Keratinocyte (primary cell): ENCODE measurements at regions not wholly inside any gene's neighbourhood (a gene's known extent, or its start where the extent isn't known, plus 50 kb on each side); places are given as distances from the start of the nearest gene placed in this dataset.

ENCODE experiments used
- DNase-seq: peaks from one replicate; pipeline ENCODE4 v3.0.0-alpha.2; 2011; ENCODE audit warnings: low read depth, missing footprints, low spot score
- FAIRE-seq: peaks from 2 replicates; lab custom pipeline; 2011; peaks lifted over from hg19 to GRCh38; lab: Jason Lieb, UNC
- H2AFZ ChIP-seq: 2 replicates; pipeline ENCODE4 v1.6.0; 2012; ENCODE audit warnings: low read length, control low read depth, inconsistent platforms; ENCODE audit not compliant: control insufficient read depth
- H3K27ac ChIP-seq: 2 replicates; pipeline ENCODE4 v1.5.1; 2011; ENCODE audit warnings: low read length; ENCODE audit not compliant: control insufficient read depth, insufficient read depth
- H3K27me3 ChIP-seq: 3 replicates; pipeline ENCODE4 v1.6.0; 2011; ENCODE audit warnings: low read length; ENCODE audit not compliant: control insufficient read depth, insufficient read depth; ENCODE audit errors: extremely low read depth
- H3K36me3 ChIP-seq, 2 experiments: 2 replicates in 1 of 2; 3 replicates in 1 of 2; pipeline ENCODE4 v1.5.1; 2011; ENCODE audit warnings: low read length in 2 of 2, mild to moderate bottlenecking in 1 of 2; ENCODE audit not compliant: control insufficient read depth in 2 of 2, insufficient read depth in 2 of 2; ENCODE audit errors: extremely low read depth in 1 of 2
- H3K4me1 ChIP-seq: 3 replicates; pipeline ENCODE4 v1.5.1; 2011; ENCODE audit warnings: low read length; ENCODE audit not compliant: control insufficient read depth, insufficient read depth; ENCODE audit errors: extremely low read depth
- H3K4me2 ChIP-seq: 3 replicates; pipeline ENCODE4 v1.6.0; 2011; ENCODE audit warnings: low read depth, low read length; ENCODE audit not compliant: control insufficient read depth, insufficient read depth; ENCODE audit errors: extremely low read depth
- H3K4me3 ChIP-seq, 3 experiments: fragments of 200-600 bp in 1 of 3; sonication (generic) in 1 of 3; 2 replicates in 2 of 3; 3 replicates in 1 of 3; pipeline ENCODE4 v1.5.1; 2011 to 2016; ENCODE audit warnings: low read length in 3 of 3, mild to moderate bottlenecking in 3 of 3, control low read depth in 2 of 3, inconsistent platforms in 1 of 3, low read depth in 1 of 3, mixed read lengths in 1 of 3, mixed run types in 1 of 3, moderate library complexity in 1 of 3; ENCODE audit not compliant: control insufficient read depth in 2 of 3, insufficient read depth in 2 of 3; ENCODE audit errors: extremely low read depth in 1 of 3
- H3K79me2 ChIP-seq: 2 replicates; pipeline ENCODE4 v1.6.0; 2012; ENCODE audit warnings: low read length; ENCODE audit not compliant: control insufficient read depth, insufficient read depth
- H3K9ac ChIP-seq: 3 replicates; pipeline ENCODE4 v1.6.0; 2011; ENCODE audit warnings: low read length; ENCODE audit not compliant: control insufficient read depth, insufficient read depth; ENCODE audit errors: extremely low read depth
- H3K9me1 ChIP-seq: 3 replicates; pipeline ENCODE4 v1.6.0; 2011; ENCODE audit warnings: low read length; ENCODE audit not compliant: control insufficient read depth, insufficient read depth; ENCODE audit errors: extremely low read depth
- H3K9me3 ChIP-seq: 2 replicates; pipeline ENCODE4 v1.5.1; 2012; ENCODE audit warnings: low read depth, low read length; ENCODE audit not compliant: control insufficient read depth
- H4K20me1 ChIP-seq: 3 replicates; pipeline ENCODE4 v1.6.0; 2011; ENCODE audit warnings: low read length; ENCODE audit not compliant: control insufficient read depth, insufficient read depth; ENCODE audit errors: extremely low read depth
- EZH2 ChIP-seq: IDR thresholded peaks from one replicate; pipeline ENCODE4 v1.6.1; 2012; ENCODE audit warnings: inconsistent platforms, mild to moderate bottlenecking, low read length, moderate library complexity
- dilution Hi-C: fragments of 300-500 bp; cut with MboI; formaldehyde crosslinking; loops from one replicate; pipeline ENCODE4 v1.7.0; 2020; ENCODE audit warnings: low sequenced_read_pairs; ENCODE audit not compliant: extremely low pct_ligation_motif_present
- TF ChIP-seq, protein P1 (sequence below), 3 experiments: IDR thresholded peaks in 1 of 3; conservative IDR thresholded peaks in 1 of 3; optimal IDR thresholded peaks in 1 of 3; 2 replicates in 2 of 3; 3 replicates in 1 of 3; pipeline versions ENCODE3 to v1.5.1; 2011; ENCODE audit warnings: low read length in 3 of 3, mild to moderate bottlenecking in 3 of 3, moderate library complexity in 2 of 3, control low read depth in 1 of 3, inconsistent platforms in 1 of 3; ENCODE audit not compliant: insufficient read depth in 2 of 3; ENCODE audit errors: extremely low read depth in 1 of 3

DNA sequence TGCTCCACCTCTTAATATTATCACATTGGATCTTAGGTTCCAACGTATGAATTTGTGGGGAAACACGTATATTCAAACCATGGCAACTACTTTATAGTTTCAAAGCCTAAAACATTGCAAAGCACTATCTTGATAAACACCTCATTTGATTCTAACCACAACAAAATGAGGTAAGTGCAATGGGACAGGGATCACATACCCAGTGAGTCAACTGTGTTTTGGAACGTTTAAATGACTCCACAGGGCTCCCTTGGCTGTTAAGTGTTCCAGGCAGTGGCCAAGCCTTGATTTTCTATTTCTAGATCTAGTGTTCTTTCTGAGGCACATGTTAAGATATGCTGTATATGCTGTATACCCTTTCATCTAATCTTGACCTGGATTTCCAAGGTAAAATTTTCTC is 54.5 kb upstream of the C1QTNF7 start:
- Histone ChIP-seq H3K36me3 (no peaks in the 10 kb centered on the region), H3K79me2 (no peaks in the 10 kb centered on the region), H3K27me3 (peaks cover 4% of the 10 kb centered on the region), H3K9ac (no peak overlapping the region), H3K9me3 (no peaks in the 10 kb centered on the region), H3K4me3 (no peak overlapping the region), H3K9me1 (no peaks in the 10 kb centered on the region), H3K4me1 (peaks cover 20% of the 10 kb centered on the region), H2AFZ (no peak overlapping the region), H4K20me1 (no peaks in the 10 kb centered on the region), H3K27ac (no peak overlapping the region), H3K4me2 (no peak overlapping the region)
- DNase-seq (no peak), FAIRE-seq (no peak)
- dilution Hi-C loops = no loop called here
- TF ChIP-seq, protein P1, sequence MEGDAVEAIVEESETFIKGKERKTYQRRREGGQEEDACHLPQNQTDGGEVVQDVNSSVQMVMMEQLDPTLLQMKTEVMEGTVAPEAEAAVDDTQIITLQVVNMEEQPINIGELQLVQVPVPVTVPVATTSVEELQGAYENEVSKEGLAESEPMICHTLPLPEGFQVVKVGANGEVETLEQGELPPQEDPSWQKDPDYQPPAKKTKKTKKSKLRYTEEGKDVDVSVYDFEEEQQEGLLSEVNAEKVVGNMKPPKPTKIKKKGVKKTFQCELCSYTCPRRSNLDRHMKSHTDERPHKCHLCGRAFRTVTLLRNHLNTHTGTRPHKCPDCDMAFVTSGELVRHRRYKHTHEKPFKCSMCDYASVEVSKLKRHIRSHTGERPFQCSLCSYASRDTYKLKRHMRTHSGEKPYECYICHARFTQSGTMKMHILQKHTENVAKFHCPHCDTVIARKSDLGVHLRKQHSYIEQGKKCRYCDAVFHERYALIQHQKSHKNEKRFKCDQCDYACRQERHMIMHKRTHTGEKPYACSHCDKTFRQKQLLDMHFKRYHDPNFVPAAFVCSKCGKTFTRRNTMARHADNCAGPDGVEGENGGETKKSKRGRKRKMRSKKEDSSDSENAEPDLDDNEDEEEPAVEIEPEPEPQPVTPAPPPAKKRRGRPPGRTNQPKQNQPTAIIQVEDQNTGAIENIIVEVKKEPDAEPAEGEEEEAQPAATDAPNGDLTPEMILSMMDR (optimal IDR thresholded peaks at IDR 0.05 in 1 of 3, IDR thresholded peaks at IDR 0.05 in 1 of 3, conservative IDR thresholded peaks at IDR 0.05 in 1 of 3; ENCODE audit: extremely low read depth in 1 of 3, insufficient read depth in 2 of 3, low read length in 3 of 3) = no peak
- TF ChIP-seq EZH2 = no peak

DNA sequence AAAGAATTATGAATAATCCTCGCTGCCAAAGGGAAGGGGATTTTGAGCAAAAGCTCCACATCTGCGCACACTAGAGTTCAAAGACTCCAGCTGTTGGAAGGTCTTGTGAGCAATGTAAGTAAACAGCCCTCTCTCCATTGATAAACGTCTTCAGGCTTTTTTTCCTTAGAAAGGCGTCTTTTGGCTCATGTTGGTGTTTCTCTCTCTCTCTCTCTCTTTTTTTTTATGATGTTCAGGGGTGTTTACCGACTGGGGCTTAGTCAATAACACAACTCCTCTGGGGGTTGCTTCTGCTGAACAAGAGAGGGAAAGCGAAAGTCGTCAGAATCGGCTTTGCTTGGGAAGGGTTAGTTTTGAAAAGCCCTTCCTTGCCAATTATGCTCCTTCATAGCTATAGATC is 53.2 kb upstream of the C1QTNF7 start:
- FAIRE-seq (no peak), DNase-seq (no peak)
- H3K36me3 ChIP-seq = no peaks in the 10 kb centered on the region
- H3K9me1 ChIP-seq = no peaks in the 10 kb centered on the region
- peaks cover 4% of the 10 kb centered on the region for H3K27me3 ChIP-seq
- TF ChIP-seq, protein P1 (optimal IDR thresholded peaks at IDR 0.05 in 1 of 3, IDR thresholded peaks at IDR 0.05 in 1 of 3, conservative IDR thresholded peaks at IDR 0.05 in 1 of 3; ENCODE audit: extremely low read depth in 1 of 3, insufficient read depth in 2 of 3, low read length in 3 of 3) = no peak
- no peak for TF ChIP-seq EZH2
- no peak overlapping the region for H3K4me3 ChIP-seq
- no peak overlapping the region for H3K27ac ChIP-seq
- H3K4me2 ChIP-seq = no peak overlapping the region
- no peak overlapping the region for H2AFZ ChIP-seq
- no peak overlapping the region for H3K9ac ChIP-seq
- H3K79me2 ChIP-seq = no peaks in the 10 kb centered on the region
- H3K4me1 ChIP-seq = peaks cover 15% of the 10 kb centered on the region
- no peaks in the 10 kb centered on the region for H4K20me1 ChIP-seq
- dilution Hi-C loops = no loop called here
- H3K9me3 ChIP-seq = no peaks in the 10 kb centered on the region
